PC-3 (cell line): ENCODE measurements at regions not wholly inside any gene's neighbourhood (a gene's known extent, or its start where the extent isn't known, plus 50 kb on each side); places are given as distances from the start of the nearest gene placed in this dataset.

Experiments
- EZH2phosphoT487 ChIP-seq: fragments of 300-600 bp; sonication (generic); IDR thresholded peaks from 2 replicates; pipeline ENCODE4 v1.6.1; 2018; ENCODE audit warnings: mild to moderate bottlenecking, antibody characterized with exemption, low read length, borderline replicate concordance
- TF ChIP-seq, protein P1 (sequence below): fragments of 300-600 bp; sonication (generic); conservative IDR thresholded peaks from 2 replicates; pipeline ENCODE4 v1.5.1; 2017; ENCODE audit warnings: antibody characterized with exemption, low read depth, mild to moderate bottlenecking, low read length

GRCh38 chr1:112196731-112197130 lies 199.3 kb upstream of the CTTNBP2NL start:
- TF ChIP-seq, protein P1, sequence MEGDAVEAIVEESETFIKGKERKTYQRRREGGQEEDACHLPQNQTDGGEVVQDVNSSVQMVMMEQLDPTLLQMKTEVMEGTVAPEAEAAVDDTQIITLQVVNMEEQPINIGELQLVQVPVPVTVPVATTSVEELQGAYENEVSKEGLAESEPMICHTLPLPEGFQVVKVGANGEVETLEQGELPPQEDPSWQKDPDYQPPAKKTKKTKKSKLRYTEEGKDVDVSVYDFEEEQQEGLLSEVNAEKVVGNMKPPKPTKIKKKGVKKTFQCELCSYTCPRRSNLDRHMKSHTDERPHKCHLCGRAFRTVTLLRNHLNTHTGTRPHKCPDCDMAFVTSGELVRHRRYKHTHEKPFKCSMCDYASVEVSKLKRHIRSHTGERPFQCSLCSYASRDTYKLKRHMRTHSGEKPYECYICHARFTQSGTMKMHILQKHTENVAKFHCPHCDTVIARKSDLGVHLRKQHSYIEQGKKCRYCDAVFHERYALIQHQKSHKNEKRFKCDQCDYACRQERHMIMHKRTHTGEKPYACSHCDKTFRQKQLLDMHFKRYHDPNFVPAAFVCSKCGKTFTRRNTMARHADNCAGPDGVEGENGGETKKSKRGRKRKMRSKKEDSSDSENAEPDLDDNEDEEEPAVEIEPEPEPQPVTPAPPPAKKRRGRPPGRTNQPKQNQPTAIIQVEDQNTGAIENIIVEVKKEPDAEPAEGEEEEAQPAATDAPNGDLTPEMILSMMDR: no peak
- TF ChIP-seq EZH2phosphoT487: no peak
